ENCODE measurements at regions not wholly inside any gene's neighbourhood (a gene's known extent, or its start where the extent isn't known, plus 50 kb on each side); places are given as distances from the start of the nearest gene placed in this dataset.

DNA sequence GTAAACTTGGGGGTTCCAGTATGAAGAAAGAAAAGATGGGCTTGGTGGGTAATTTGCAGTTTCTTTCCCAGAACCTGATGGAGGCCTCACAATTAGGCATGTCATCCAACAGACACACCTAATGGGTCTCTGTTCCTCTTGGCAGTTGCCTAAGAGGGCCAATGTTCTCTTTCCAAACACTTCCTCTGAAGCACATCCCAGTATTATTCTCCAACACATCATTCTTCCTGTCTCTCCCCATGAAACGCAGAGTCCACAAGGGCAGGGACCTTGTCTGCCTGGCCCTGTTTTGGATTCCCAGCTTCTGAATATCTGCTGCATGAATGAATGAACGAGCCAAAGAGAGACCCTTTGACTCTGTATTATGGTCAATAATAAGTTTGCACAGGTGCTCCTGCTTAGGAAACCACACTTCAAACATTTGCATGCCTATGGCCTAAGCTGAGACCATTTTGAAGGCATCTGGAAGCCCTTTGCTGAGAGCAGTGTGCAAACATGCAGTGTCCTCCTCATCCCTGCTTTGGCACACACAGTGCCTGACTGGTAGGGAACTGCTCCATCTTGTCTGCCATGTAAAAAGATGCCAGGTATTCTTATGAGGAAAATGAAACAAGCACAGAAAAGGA lies 100.9 kb upstream of the CHST15 start:
- H3K27ac ChIP-seq (ENCODE audit: low read depth): no peak overlapping the region
- no peaks in the 10 kb centered on the region for H3K4me1 ChIP-seq (ENCODE audit: insufficient read depth)
- H3K36me3 ChIP-seq (ENCODE audit: insufficient read depth): no peaks in the 10 kb centered on the region
- H4K20me1 ChIP-seq (replicated peaks; ENCODE audit: insufficient read depth): no peaks in the 10 kb centered on the region
- no peaks in the 10 kb centered on the region; the same call in 2 of the 3 replicates for H3K36me3 Mint-ChIP-seq (ENCODE audit: low read depth)
- peaks cover 5% of the 10 kb centered on the region; the same call in 2 of the 3 replicates for H3K4me1 Mint-ChIP-seq
- no peak overlapping the region for H3K4me3 ChIP-seq
- H3K4me2 ChIP-seq: no peak overlapping the region
- H3K27ac Mint-ChIP-seq: no peak overlapping the region
- H3F3A ChIP-seq (replicated peaks; ENCODE audit: low read depth): 0 out of 2 replicates have a peak, but pooled peaks cover 3% of the 10 kb centered on the region
- peaks cover 7% of the 10 kb centered on the region for H3K27me3 Mint-ChIP-seq (ENCODE audit: insufficient read depth, low read depth, poor library complexity)
- no peak for DNase-seq (ENCODE audit: low spot score)
- TF ChIP-seq, protein P1, sequence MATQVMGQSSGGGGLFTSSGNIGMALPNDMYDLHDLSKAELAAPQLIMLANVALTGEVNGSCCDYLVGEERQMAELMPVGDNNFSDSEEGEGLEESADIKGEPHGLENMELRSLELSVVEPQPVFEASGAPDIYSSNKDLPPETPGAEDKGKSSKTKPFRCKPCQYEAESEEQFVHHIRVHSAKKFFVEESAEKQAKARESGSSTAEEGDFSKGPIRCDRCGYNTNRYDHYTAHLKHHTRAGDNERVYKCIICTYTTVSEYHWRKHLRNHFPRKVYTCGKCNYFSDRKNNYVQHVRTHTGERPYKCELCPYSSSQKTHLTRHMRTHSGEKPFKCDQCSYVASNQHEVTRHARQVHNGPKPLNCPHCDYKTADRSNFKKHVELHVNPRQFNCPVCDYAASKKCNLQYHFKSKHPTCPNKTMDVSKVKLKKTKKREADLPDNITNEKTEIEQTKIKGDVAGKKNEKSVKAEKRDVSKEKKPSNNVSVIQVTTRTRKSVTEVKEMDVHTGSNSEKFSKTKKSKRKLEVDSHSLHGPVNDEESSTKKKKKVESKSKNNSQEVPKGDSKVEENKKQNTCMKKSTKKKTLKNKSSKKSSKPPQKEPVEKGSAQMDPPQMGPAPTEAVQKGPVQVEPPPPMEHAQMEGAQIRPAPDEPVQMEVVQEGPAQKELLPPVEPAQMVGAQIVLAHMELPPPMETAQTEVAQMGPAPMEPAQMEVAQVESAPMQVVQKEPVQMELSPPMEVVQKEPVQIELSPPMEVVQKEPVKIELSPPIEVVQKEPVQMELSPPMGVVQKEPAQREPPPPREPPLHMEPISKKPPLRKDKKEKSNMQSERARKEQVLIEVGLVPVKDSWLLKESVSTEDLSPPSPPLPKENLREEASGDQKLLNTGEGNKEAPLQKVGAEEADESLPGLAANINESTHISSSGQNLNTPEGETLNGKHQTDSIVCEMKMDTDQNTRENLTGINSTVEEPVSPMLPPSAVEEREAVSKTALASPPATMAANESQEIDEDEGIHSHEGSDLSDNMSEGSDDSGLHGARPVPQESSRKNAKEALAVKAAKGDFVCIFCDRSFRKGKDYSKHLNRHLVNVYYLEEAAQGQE (IDR thresholded peaks at IDR 0.05; ENCODE audit: unreplicated experiment): no peak
- TF ChIP-seq, protein P2, sequence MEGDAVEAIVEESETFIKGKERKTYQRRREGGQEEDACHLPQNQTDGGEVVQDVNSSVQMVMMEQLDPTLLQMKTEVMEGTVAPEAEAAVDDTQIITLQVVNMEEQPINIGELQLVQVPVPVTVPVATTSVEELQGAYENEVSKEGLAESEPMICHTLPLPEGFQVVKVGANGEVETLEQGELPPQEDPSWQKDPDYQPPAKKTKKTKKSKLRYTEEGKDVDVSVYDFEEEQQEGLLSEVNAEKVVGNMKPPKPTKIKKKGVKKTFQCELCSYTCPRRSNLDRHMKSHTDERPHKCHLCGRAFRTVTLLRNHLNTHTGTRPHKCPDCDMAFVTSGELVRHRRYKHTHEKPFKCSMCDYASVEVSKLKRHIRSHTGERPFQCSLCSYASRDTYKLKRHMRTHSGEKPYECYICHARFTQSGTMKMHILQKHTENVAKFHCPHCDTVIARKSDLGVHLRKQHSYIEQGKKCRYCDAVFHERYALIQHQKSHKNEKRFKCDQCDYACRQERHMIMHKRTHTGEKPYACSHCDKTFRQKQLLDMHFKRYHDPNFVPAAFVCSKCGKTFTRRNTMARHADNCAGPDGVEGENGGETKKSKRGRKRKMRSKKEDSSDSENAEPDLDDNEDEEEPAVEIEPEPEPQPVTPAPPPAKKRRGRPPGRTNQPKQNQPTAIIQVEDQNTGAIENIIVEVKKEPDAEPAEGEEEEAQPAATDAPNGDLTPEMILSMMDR (conservative IDR thresholded peaks at IDR 0.05; ENCODE audit: low read depth in 2 of 2): no peak
- TF ChIP-seq ZNF331 (CRISPR knock-in tag; IDR thresholded peaks at IDR 0.05; ENCODE audit: low read depth) (no peak), CREB1 (CRISPR knock-in tag; IDR thresholded peaks at IDR 0.05; ENCODE audit: low read depth) (no peak), POLR2AphosphoS5 (IDR thresholded peaks at IDR 0.05; ENCODE audit: low read depth) (no peak), EZH2 (IDR thresholded peaks at IDR 0.05; ENCODE audit: low read depth, unreplicated experiment) (no peak), STAT1 (IDR thresholded peaks at IDR 0.05; ENCODE audit: unreplicated experiment) (no peak), ZNF114 (CRISPR knock-in tag; IDR thresholded peaks at IDR 0.05) (no peak)
- TF ChIP-seq, protein P3, sequence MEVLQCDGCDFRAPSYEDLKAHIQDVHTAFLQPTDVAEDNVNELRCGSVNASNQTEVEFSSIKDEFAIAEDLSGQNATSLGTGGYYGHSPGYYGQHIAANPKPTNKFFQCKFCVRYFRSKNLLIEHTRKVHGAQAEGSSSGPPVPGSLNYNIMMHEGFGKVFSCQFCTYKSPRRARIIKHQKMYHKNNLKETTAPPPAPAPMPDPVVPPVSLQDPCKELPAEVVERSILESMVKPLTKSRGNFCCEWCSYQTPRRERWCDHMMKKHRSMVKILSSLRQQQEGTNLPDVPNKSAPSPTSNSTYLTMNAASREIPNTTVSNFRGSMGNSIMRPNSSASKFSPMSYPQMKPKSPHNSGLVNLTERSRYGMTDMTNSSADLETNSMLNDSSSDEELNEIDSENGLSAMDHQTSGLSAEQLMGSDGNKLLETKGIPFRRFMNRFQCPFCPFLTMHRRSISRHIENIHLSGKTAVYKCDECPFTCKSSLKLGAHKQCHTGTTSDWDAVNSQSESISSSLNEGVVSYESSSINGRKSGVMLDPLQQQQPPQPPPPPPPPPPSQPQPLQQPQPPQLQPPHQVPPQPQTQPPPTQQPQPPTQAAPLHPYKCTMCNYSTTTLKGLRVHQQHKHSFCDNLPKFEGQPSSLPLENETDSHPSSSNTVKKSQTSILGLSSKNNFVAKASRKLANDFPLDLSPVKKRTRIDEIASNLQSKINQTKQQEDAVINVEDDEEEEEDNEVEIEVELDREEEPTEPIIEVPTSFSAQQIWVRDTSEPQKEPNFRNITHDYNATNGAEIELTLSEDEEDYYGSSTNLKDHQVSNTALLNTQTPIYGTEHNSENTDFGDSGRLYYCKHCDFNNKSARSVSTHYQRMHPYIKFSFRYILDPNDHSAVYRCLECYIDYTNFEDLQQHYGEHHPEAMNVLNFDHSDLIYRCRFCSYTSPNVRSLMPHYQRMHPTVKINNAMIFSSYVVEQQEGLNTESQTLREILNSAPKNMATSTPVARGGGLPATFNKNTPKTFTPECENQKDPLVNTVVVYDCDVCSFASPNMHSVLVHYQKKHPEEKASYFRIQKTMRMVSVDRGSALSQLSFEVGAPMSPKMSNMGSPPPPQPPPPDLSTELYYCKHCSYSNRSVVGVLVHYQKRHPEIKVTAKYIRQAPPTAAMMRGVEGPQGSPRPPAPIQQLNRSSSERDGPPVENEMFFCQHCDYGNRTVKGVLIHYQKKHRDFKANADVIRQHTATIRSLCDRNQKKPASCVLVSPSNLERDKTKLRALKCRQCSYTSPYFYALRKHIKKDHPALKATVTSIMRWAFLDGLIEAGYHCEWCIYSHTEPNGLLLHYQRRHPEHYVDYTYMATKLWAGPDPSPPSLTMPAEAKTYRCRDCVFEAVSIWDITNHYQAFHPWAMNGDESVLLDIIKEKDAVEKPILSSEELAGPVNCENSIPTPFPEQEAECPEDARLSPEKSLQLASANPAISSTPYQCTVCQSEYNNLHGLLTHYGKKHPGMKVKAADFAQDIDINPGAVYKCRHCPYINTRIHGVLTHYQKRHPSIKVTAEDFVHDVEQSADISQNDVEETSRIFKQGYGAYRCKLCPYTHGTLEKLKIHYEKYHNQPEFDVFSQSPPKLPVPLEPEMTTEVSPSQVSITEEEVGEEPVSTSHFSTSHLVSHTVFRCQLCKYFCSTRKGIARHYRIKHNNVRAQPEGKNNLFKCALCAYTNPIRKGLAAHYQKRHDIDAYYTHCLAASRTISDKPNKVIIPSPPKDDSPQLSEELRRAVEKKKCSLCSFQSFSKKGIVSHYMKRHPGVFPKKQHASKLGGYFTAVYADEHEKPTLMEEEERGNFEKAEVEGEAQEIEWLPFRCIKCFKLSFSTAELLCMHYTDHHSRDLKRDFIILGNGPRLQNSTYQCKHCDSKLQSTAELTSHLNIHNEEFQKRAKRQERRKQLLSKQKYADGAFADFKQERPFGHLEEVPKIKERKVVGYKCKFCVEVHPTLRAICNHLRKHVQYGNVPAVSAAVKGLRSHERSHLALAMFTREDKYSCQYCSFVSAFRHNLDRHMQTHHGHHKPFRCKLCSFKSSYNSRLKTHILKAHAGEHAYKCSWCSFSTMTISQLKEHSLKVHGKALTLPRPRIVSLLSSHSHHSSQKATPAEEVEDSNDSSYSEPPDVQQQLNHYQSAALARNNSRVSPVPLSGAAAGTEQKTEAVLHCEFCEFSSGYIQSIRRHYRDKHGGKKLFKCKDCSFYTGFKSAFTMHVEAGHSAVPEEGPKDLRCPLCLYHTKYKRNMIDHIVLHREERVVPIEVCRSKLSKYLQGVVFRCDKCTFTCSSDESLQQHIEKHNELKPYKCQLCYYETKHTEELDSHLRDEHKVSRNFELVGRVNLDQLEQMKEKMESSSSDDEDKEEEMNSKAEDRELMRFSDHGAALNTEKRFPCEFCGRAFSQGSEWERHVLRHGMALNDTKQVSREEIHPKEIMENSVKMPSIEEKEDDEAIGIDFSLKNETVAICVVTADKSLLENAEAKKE (CRISPR knock-in tag; IDR thresholded peaks at IDR 0.05): no peak
- TF ChIP-seq, protein P4, sequence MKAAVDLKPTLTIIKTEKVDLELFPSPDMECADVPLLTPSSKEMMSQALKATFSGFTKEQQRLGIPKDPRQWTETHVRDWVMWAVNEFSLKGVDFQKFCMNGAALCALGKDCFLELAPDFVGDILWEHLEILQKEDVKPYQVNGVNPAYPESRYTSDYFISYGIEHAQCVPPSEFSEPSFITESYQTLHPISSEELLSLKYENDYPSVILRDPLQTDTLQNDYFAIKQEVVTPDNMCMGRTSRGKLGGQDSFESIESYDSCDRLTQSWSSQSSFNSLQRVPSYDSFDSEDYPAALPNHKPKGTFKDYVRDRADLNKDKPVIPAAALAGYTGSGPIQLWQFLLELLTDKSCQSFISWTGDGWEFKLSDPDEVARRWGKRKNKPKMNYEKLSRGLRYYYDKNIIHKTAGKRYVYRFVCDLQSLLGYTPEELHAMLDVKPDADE (IDR thresholded peaks at IDR 0.05): no peak
- H3K9me3 Mint-ChIP-seq: no peaks in the 10 kb centered on the region; the same call in 2 of the 3 replicates
- H2AFZ ChIP-seq: no peak overlapping the region
- H3K79me2 ChIP-seq (replicated peaks; ENCODE audit: insufficient read depth): no peaks in the 10 kb centered on the region
- no peaks in the 10 kb centered on the region for H3K27me3 ChIP-seq (ENCODE audit: insufficient read depth)
- ATAC-seq: no peak
- no peaks in the 10 kb centered on the region; the same call in 1 of the 2 replicates for H3K9me2 ChIP-seq (ENCODE audit: insufficient read depth)
- no peak overlapping the region for H3K4me3 Mint-ChIP-seq
